ENCODE measurements at regions not wholly inside any gene's neighbourhood (a gene's known extent, or its start where the extent isn't known, plus 50 kb on each side); places are given as distances from the start of the nearest gene placed in this dataset.

DNA sequence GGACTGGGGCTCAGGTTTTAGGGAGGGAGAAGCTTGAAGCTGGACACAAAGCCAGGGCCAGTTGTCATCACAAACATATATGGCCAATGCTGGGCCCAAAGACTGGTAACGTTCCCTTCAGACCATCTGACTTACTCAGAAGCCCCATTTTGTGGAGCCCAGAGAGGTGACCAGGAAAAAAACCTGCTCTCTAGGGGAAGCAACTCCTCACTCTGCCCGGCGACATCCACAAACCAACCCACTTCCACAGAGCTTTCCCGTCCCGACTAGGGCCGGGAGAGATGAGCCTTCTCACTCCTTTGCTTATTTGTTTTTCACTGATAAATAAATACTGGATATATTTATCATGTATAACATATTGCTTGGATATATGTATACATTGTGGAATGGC, 180.9 kb upstream of the RTL1 start:
- TF ChIP-seq, protein P1, sequence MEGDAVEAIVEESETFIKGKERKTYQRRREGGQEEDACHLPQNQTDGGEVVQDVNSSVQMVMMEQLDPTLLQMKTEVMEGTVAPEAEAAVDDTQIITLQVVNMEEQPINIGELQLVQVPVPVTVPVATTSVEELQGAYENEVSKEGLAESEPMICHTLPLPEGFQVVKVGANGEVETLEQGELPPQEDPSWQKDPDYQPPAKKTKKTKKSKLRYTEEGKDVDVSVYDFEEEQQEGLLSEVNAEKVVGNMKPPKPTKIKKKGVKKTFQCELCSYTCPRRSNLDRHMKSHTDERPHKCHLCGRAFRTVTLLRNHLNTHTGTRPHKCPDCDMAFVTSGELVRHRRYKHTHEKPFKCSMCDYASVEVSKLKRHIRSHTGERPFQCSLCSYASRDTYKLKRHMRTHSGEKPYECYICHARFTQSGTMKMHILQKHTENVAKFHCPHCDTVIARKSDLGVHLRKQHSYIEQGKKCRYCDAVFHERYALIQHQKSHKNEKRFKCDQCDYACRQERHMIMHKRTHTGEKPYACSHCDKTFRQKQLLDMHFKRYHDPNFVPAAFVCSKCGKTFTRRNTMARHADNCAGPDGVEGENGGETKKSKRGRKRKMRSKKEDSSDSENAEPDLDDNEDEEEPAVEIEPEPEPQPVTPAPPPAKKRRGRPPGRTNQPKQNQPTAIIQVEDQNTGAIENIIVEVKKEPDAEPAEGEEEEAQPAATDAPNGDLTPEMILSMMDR (IDR thresholded peaks at IDR 0.05; ENCODE audit: low read depth, low read length), result no peak
- no peak for TF ChIP-seq EZH2phosphoT487 (IDR thresholded peaks at IDR 0.05; ENCODE audit: low read depth)

All from OCI-LY3 (cell line).